Spleen (tissue), 11 donors: ENCODE measurements at regions not wholly inside any gene's neighbourhood (a gene's known extent, or its start where the extent isn't known, plus 50 kb on each side); places are given as distances from the start of the nearest gene placed in this dataset.

Source experiments
- DNase-seq: peaks from one replicate; pipeline ENCODE4 v3.0.0-alpha.2; 2020
- H3K27ac ChIP-seq, 8 donors: fragments of 200-600 bp; sonication (generic) in 7 of 8; 1 replicate in 4 of 8; 2 replicates in 4 of 8; pipeline versions ENCODE4 v1.5.0 to v1.8.0; 2016 to 2021; ENCODE audit warnings: inconsistent platforms in 4 of 8, mild to moderate bottlenecking in 4 of 8, moderate library complexity in 1 of 8
- H3K27me3 ChIP-seq, 7 donors: fragments of 200-600 bp; sonication (generic) in 6 of 7; replicated peaks in 1 of 7; 1 replicate in 4 of 7; 2 replicates in 3 of 7; pipeline versions ENCODE4 v1.5.0 to v1.8.0; 2016 to 2021; ENCODE audit warnings: inconsistent platforms in 3 of 7, mild to moderate bottlenecking in 1 of 7
- H3K36me3 ChIP-seq, 6 donors: fragments of 200-600 bp; sonication (generic) in 5 of 6; 1 replicate in 4 of 6; 2 replicates in 2 of 6; pipeline versions ENCODE4 v1.5.0 to v1.8.0; 2016 to 2021; ENCODE audit warnings: inconsistent platforms in 2 of 6
- H3K4me1 ChIP-seq, 6 donors: fragments of 200-600 bp; sonication (generic) in 5 of 6; 1 replicate in 3 of 6; 2 replicates in 3 of 6; pipeline versions ENCODE4 v1.5.0 to v1.8.0; 2016 to 2021; ENCODE audit warnings: inconsistent platforms in 3 of 6
- H3K4me3 ChIP-seq, 8 donors: fragments of 200-600 bp; sonication (generic) in 7 of 8; 1 replicate in 4 of 8; 2 replicates in 4 of 8; pipeline versions ENCODE4 v1.5.0 to v1.8.0; 2016 to 2021; ENCODE audit warnings: inconsistent platforms in 4 of 8, mild to moderate bottlenecking in 4 of 8, moderate library complexity in 2 of 8
- H3K9me3 ChIP-seq, 8 donors: fragments of 200-600 bp; sonication (generic) in 7 of 8; 1 replicate in 4 of 8; 2 replicates in 4 of 8; pipeline versions ENCODE4 v1.5.0 to v1.8.0; 2016 to 2021; ENCODE audit warnings: inconsistent platforms in 4 of 8
- POLR2A ChIP-seq, 3 donors: fragments of 450-650 bp; IDR thresholded peaks; one replicate each; pipeline ENCODE4 v1.5.1; 2017; ENCODE audit warnings: antibody characterized with exemption in 3 of 3, mild to moderate bottlenecking in 1 of 3
- POLR2AphosphoS5 ChIP-seq, 3 donors: sonication (generic); formaldehyde crosslinking; IDR thresholded peaks; one replicate each; pipeline ENCODE4 v1.5.1; 2017; ENCODE audit warnings: antibody characterized with exemption in 3 of 3
- WGBS, 5 donors: extraction: QIAGEN DNeasy Blood & Tissue Kit in 3 of 5; methylation state at CpG; one replicate each; pipeline versions ENCODE4 v1.1.5 to v1.1.7; 2013 to 2018; 5-methylcytosine and 5-hydroxymethylcytosine counted together
- intact Hi-C: fragments of 100-400 bp; cut with DNase I; formaldehyde crosslinking; loops from one replicate; pipeline ENCODE4 v1.15.0; 2023; ENCODE audit warnings: low total_unique reads
- TF ChIP-seq, protein P1 (sequence below), 11 experiments: fragments of 200-600 bp in 7 of 11; fragments of 450-650 bp in 4 of 11; sonication (generic) in 4 of 11; IDR thresholded peaks in 8 of 11; conservative IDR thresholded peaks in 3 of 11; 1 replicate in 7 of 11; 2 replicates in 4 of 11; pipeline versions ENCODE4 v1.4.0 to v1.8.0; 2016 to 2021; ENCODE audit warnings: antibody characterized with exemption in 11 of 11, inconsistent platforms in 4 of 11, mild to moderate bottlenecking in 1 of 11
- donor health status: healthy with polysubstance abuse.
- donor health status: DM: no; HTN: no; CAD: no; lungs with moderate emphysema.
- donor health status: DM: no; HTN: no; CAD: no.
- donor health status: Bipolar disorder and iron deficiency.
- donor health status: healthy.
- donor health status: DM: no; HTN: no; CAD: no.
- donor health status: DM: yes; HTN: yes; CAD: no.

DNA sequence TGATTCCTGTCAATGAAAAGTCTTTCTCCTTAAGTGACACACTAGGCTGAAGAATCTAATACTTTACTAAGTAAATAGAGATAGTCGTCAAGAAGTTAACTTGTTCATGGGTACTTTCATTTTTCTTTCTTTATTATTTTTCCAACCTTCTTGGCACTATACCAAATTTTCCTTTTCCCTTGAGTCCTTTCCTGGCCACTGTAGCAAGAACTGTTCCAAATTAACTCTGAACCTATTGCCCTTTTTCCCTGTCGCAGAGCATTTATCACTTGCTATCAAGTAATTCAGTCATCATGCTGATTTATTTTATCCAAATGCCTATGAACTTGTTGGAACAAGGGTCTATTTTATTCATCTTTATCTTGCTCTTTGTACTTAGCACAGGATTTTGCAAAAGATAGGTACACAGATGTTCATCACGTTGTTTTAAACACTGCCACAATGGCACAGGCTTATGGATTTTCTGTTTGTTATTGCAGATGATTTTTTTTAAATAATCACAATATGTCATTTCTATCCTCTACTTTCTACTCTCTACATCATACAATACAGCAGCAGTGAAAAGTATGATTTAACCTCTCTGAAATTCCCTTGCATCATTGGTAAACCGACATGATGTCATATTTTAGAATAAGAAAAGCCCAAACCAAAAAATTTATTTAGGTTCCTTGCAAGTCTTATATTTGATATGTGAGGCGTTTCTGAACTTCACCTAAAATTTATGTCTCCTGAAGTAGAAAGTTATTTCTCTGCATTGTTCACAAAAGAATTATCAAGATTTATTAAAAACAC, 2352.3 kb downstream of the PCDH7 start:
- Histone ChIP-seq H3K27ac (no peak overlapping the region), H3K36me3 (no peaks in the 10 kb centered on the region), H3K27me3 (no peaks in the 10 kb centered on the region), H3K4me1 (no peaks in the 10 kb centered on the region), H3K4me3 (no peak overlapping the region), H3K9me3 (peaks cover 0 to 25% (median 13%) of the 10 kb centered on the region in 8 donors)
- DNase-seq = no peak
- WGBS, 5 donors = 53 to 69% (median 62%) methylated on average over 5 of the region's 5 CpGs
- TF ChIP-seq, protein P1, sequence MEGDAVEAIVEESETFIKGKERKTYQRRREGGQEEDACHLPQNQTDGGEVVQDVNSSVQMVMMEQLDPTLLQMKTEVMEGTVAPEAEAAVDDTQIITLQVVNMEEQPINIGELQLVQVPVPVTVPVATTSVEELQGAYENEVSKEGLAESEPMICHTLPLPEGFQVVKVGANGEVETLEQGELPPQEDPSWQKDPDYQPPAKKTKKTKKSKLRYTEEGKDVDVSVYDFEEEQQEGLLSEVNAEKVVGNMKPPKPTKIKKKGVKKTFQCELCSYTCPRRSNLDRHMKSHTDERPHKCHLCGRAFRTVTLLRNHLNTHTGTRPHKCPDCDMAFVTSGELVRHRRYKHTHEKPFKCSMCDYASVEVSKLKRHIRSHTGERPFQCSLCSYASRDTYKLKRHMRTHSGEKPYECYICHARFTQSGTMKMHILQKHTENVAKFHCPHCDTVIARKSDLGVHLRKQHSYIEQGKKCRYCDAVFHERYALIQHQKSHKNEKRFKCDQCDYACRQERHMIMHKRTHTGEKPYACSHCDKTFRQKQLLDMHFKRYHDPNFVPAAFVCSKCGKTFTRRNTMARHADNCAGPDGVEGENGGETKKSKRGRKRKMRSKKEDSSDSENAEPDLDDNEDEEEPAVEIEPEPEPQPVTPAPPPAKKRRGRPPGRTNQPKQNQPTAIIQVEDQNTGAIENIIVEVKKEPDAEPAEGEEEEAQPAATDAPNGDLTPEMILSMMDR (IDR thresholded peaks at IDR 0.05 in 8 of 11, conservative IDR thresholded peaks at IDR 0.05 in 3 of 11) = no peak
- no peak for TF ChIP-seq POLR2AphosphoS5 (IDR thresholded peaks at IDR 0.05)
- TF ChIP-seq POLR2A (IDR thresholded peaks at IDR 0.05) = no peak
- intact Hi-C loops = no loop called here

DNA sequence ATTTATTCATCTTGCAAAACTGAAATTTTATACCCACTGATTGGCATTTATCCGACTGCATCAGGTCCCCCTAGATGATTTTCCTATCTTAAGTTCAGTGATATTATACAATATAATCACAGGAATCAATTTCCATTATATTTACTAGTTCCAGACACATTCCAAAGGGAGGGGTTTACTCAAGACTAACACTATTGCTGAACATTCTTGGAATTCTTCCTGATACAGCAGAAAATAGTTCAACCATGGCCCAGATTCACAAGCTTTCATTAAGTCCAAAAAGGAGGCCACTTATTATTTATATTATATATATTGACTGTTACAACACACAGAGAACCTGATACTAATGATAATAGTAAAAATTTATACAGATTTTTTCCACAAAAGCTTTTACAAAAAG, 2353.6 kb downstream of the PCDH7 start:
- Histone ChIP-seq H3K4me1 (no peaks in the 10 kb centered on the region), H3K9me3 (peaks cover 0 to 20% (median 10%) of the 10 kb centered on the region in 8 donors), H3K36me3 (no peaks in the 10 kb centered on the region), H3K27ac (no peak overlapping the region), H3K27me3 (no peaks in the 10 kb centered on the region), H3K4me3 (no peak overlapping the region)
- intact Hi-C loops = no loop called here
- DNase-seq = no peak
- TF ChIP-seq POLR2A (IDR thresholded peaks at IDR 0.05) = no peak
- TF ChIP-seq, protein P1 (IDR thresholded peaks at IDR 0.05 in 8 of 11, conservative IDR thresholded peaks at IDR 0.05 in 3 of 11) = no peak
- no peak for TF ChIP-seq POLR2AphosphoS5 (IDR thresholded peaks at IDR 0.05)
- 60 to 74% (median 72%) methylated on average over 1 of the region's 1 CpG for WGBS, 5 donors

DNA sequence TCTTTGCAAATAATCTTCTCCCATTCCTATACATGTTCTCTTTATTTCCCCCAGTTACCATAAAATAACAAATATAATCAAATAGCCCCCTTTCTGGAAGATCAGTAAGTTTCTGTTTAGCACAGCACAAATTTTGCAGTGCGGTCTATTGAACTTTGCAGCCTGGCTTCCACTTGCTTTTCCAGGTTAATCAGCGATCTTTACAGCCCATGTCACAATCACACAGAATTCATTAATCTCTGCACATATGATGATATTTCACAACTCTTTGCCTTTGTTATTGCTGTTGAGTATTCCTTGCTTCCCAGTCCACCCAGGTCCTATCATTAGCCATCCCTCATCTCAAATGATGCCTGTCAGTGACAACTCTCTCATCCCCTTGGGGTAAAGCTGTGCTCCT, 2358.0 kb downstream of the PCDH7 start:
- intact Hi-C loops = no loop called here
- no peak overlapping the region for H3K4me3 ChIP-seq
- 86 to 96% (median 93%) methylated on average over 2 of the region's 2 CpGs for WGBS, 5 donors
- no peak overlapping the region for H3K27ac ChIP-seq
- DNase-seq = no peak
- no peaks in the 10 kb centered on the region for H3K9me3 ChIP-seq
- no peaks in the 10 kb centered on the region for H3K27me3 ChIP-seq
- no peak for TF ChIP-seq POLR2AphosphoS5 (IDR thresholded peaks at IDR 0.05)
- TF ChIP-seq, protein P1 (IDR thresholded peaks at IDR 0.05 in 8 of 11, conservative IDR thresholded peaks at IDR 0.05 in 3 of 11) = no peak
- no peak for TF ChIP-seq POLR2A (IDR thresholded peaks at IDR 0.05)
- no peaks in the 10 kb centered on the region for H3K4me1 ChIP-seq
- no peaks in the 10 kb centered on the region for H3K36me3 ChIP-seq

DNA sequence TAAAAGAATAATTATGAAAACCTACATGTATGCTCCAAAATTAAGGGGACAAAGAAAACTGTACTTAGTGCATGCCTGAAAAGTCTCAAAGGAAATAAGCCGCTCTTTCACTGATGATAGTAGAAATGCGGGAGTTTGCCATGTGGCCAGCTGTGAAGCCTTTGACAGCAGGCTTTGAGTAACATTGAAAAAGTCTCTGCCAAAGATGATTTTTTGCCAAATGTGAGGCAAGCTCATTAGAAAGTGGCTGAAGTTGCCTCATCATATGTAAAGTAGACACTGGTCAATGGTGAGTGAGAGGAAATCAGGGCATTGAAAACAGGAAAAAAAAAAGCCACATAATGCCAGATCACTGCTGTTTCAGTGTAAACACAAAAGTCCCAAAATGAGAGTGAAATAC, 2360.1 kb downstream of the PCDH7 start:
- Histone ChIP-seq H3K4me1 (no peaks in the 10 kb centered on the region), H3K27ac (no peak overlapping the region), H3K27me3 (no peaks in the 10 kb centered on the region), H3K4me3 (no peak overlapping the region), H3K36me3 (no peaks in the 10 kb centered on the region), H3K9me3 (no peaks in the 10 kb centered on the region)
- intact Hi-C loops = no loop called here
- 78 to 91% (median 89%) methylated on average over 2 of the region's 2 CpGs for WGBS, 5 donors
- TF ChIP-seq, protein P1 (IDR thresholded peaks at IDR 0.05 in 8 of 11, conservative IDR thresholded peaks at IDR 0.05 in 3 of 11) = no peak
- TF ChIP-seq POLR2AphosphoS5 (IDR thresholded peaks at IDR 0.05) (no peak), POLR2A (IDR thresholded peaks at IDR 0.05) (no peak)
- no peak for DNase-seq
